ENCODE measurements at regions not wholly inside any gene's neighbourhood (a gene's known extent, or its start where the extent isn't known, plus 50 kb on each side); places are given as distances from the start of the nearest gene placed in this dataset.
"Not testable (repeated sequence)": the region's sequence is repeated elsewhere in the genome, so short reads cannot be mapped to it uniquely, and the experiment has no call there.

DNA sequence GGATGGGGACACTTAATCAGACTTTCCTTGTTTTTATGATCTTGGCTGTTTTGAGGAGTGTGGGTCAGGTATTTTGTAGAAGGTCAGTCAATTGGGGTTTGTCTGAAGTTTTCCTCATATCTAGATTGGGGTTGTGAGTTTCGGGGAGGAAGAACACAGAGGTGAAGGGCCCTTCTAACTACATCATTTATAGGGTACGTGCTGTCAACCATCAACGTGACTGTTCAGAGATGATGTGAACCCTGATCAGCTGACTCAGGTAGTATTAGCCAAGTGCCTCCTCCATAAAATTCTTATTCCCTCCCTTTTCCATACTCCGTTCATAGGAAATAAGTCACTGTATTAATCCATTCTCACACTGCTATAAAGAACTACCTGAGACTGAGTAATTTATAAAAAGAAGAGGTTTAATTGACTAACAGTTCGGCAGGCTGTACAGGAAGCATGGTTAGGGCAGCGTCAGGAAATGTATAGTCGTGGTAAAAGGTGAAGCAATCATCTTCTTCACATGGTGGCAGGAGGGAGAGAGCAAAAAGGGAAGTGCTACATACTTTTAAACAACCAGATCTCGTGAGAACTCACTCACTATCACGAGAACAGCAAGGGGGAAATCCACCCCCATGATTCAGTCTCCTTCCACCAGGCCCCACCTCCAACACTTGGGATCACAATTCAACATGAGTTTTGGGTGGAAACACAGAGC lies 547.1 kb upstream of the LINC00305 start:
- H3K4me3 Mint-ChIP-seq: no peak overlapping the region
- H3K36me3 Mint-ChIP-seq (ENCODE audit: insufficient read depth): no peaks in the 10 kb centered on the region
- no peak overlapping the region for H3K27ac Mint-ChIP-seq (ENCODE audit: low read depth)
- peaks cover 9% of the 10 kb centered on the region for H3K9me3 Mint-ChIP-seq
- H3K27me3 Mint-ChIP-seq: no peaks in the 10 kb centered on the region
- ATAC-seq (replicated peaks; ENCODE audit: extremely low read depth, poor library complexity, severe bottlenecking) (no peak), DNase-seq (ENCODE audit: low spot score in 2 of 2) (no peak)
- no peaks in the 10 kb centered on the region for H3K4me1 Mint-ChIP-seq

DNA sequence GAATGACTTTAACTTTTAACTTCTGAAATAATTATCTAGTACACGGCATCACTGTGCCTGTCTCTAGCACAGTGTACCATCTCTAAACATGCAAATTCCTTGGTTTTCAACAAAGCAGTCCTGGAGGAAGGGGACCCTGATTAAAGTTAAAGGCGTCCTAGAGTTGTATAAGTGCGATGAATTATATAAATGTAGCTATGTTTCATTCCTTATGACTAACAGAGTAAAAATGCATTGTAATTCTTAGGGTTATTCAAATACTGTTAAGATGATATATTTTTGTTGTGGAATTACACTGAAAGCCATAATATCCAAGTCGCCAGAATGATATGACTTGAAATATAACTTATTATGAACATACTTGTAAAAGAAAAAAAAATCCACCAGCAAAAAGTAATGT lies 544.9 kb upstream of the LINC00305 start:
- DNase-seq (ENCODE audit: low spot score in 2 of 2) (no peak), ATAC-seq (replicated peaks; ENCODE audit: extremely low read depth, poor library complexity, severe bottlenecking) (no peak)

DNA sequence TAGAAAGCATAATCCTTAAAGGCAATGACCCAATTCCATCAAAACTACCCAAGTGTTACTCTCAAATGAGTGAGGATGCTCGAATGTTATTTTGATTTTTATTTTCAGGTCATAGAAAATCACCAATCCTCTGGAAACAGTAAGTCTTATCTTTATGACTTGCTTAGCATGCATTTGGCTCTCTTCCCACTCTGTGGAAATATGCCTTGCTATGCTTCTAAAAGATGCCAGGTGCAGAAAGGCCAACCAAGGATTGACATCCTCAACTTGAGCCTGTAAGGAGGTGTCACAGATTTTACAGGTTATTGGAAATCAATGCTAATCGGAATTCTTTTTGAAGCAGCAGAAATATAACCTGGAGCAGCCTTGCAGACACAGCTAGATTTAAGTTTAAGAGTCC lies 543.9 kb upstream of the LINC00305 start:
- ATAC-seq (replicated peaks; ENCODE audit: extremely low read depth, poor library complexity, severe bottlenecking): no peak
- H3K9me3 Mint-ChIP-seq: peaks cover 9% of the 10 kb centered on the region
- no peak overlapping the region for H3K4me3 Mint-ChIP-seq
- no peak for DNase-seq (ENCODE audit: low spot score in 2 of 2)
- no peak overlapping the region for H3K27ac Mint-ChIP-seq (ENCODE audit: low read depth)
- H3K4me1 Mint-ChIP-seq: no peaks in the 10 kb centered on the region
- no peaks in the 10 kb centered on the region for H3K27me3 Mint-ChIP-seq
- peaks cover 2% of the 10 kb centered on the region for H3K36me3 Mint-ChIP-seq (ENCODE audit: insufficient read depth)

More for the DNA sequence above, 544.9 kb upstream of the LINC00305 start:
- Mint-ChIP-seq H3K27ac (ENCODE audit: low read depth) (no peak overlapping the region), H3K9me3 (peaks cover 9% of the 10 kb centered on the region), H3K27me3 (no peaks in the 10 kb centered on the region), H3K36me3 (ENCODE audit: insufficient read depth) (peaks cover 2% of the 10 kb centered on the region), H3K4me1 (no peaks in the 10 kb centered on the region), H3K4me3 (no peak overlapping the region)

DNA sequence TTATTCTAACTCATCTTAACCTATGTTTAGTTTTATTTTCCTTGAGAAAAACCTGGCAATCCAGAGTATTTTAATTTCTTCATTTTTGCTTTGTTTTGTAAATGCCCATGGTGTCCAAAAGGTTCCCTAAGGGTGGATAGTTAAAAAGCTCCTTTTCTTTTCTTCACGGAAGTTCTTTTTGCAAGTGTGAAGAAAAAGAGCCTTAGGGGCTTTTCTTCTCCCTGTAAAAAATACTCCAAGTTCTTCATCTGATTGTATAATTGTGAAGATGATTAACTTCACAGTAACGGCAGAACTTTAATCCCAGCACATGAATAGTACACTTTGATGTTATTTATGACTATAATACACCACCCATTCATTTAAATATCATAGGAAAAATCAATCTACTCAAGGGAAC lies 530.2 kb upstream of the LINC00305 start:
- peaks cover 22% of the 10 kb centered on the region for H3K9me3 Mint-ChIP-seq
- DNase-seq (ENCODE audit: low spot score in 2 of 2): no peak
- no peaks in the 10 kb centered on the region for H3K27me3 Mint-ChIP-seq
- H3K4me1 Mint-ChIP-seq: no peaks in the 10 kb centered on the region
- H3K27ac Mint-ChIP-seq (ENCODE audit: low read depth): no peak overlapping the region
- H3K4me3 Mint-ChIP-seq: no peak overlapping the region
- no peak for ATAC-seq (replicated peaks; ENCODE audit: extremely low read depth, poor library complexity, severe bottlenecking)
- no peaks in the 10 kb centered on the region for H3K36me3 Mint-ChIP-seq (ENCODE audit: insufficient read depth)

DNA sequence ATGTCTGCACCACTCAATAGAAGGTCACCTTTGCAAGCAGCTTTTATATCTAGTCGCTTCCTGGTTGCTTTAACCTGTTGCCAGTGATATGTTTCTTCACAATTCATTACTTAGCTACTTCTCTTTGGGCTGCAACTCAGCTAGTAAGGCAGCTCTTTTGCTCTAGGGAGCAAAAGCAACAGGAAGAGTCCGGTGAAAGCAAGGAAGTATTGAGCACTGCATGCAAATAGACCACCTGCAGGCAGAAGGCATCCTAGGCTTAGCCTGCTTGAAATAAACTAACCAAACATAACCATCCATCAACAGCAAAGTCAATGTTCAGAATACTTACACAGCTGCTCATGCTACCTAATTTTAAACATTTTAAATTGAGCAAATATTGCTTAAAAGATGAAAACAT lies 529.2 kb upstream of the LINC00305 start:
- no peaks in the 10 kb centered on the region for H3K27me3 Mint-ChIP-seq
- H3K27ac Mint-ChIP-seq (ENCODE audit: low read depth): no peak overlapping the region
- no peak overlapping the region for H3K4me3 Mint-ChIP-seq
- DNase-seq (ENCODE audit: low spot score in 2 of 2): no peak
- H3K36me3 Mint-ChIP-seq (ENCODE audit: insufficient read depth): no peaks in the 10 kb centered on the region
- H3K9me3 Mint-ChIP-seq: peaks cover 14% of the 10 kb centered on the region
- H3K4me1 Mint-ChIP-seq: no peaks in the 10 kb centered on the region
- no peak for ATAC-seq (replicated peaks; ENCODE audit: extremely low read depth, poor library complexity, severe bottlenecking)

DNA sequence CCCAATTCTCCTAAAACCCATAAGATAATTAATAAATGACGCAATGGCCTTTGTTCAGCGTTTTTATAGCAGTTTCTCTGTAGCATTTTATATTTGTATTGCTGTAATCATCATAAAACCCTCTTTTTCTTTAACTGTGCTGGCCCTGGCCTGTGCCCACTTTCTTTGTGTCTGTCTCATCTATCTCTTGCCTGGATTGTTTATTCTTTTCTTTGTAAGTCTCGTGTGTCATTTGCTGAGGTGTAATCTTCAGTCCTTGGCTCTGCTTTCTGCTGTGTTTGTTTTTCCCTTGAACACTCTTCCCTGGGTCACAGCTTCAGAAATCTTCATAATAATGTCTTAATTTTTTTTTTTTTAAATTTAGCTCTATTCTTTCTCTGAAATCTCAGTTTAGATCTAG lies 525.8 kb upstream of the LINC00305 start:
- Mint-ChIP-seq H3K4me3 (no peak overlapping the region), H3K36me3 (ENCODE audit: insufficient read depth) (no peaks in the 10 kb centered on the region), H3K9me3 (peaks cover 8% of the 10 kb centered on the region), H3K27me3 (no peaks in the 10 kb centered on the region), H3K27ac (ENCODE audit: low read depth) (no peak overlapping the region), H3K4me1 (no peaks in the 10 kb centered on the region)
- ATAC-seq (replicated peaks; ENCODE audit: extremely low read depth, poor library complexity, severe bottlenecking) (no peak), DNase-seq (ENCODE audit: low spot score in 2 of 2) (no peak)

DNA sequence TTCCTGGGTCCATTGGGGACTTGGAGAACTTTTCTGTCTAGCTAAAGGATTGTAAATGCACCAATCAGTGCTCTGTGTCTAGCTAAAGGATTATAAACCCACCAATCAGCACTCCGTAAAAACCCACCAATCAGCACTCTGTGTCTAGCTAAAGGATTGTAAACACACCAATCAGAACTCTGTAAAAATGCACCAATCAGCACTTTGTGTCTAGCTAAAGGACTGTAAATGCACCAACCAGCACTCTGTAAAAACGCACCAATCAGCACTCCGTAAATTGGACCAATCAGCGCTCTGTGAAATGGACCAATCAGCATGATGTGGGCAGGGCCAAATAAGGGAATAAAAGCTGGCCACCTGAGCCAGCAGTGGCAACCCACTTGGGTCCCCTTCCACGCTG lies 522.4 kb upstream of the LINC00305 start:
- H3K4me1 Mint-ChIP-seq; H3K27ac Mint-ChIP-seq (ENCODE audit: low read depth); H3K4me3 Mint-ChIP-seq; DNase-seq (ENCODE audit: low spot score in 2 of 2); H3K9me3 Mint-ChIP-seq; ATAC-seq (replicated peaks; ENCODE audit: extremely low read depth, poor library complexity, severe bottlenecking); H3K27me3 Mint-ChIP-seq; H3K36me3 Mint-ChIP-seq (ENCODE audit: insufficient read depth): not testable (repeated sequence)

DNA sequence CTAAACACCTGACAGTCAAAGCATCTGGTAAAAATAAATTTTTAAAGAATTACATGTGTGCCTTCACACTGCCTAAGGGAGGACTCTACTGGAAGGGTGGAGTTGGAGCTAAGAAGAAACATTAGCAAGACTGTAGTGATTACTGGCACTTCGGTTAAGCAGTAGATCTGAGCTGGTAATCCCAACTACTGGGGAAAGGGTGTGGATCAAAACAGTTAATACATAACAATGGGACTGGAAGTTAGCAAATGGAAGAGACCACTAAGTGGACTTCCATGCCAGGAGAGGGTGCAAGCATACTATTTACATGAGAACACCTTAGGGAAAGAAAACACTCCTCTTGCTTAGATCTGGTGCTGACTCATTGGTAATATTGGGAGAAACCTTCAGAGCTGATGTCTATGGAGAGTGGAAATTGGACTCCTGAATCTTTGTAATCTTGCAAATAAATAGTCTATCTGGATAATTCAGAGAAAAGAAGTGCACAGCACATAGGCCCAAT lies 519.6 kb upstream of the LINC00305 start:
- no peaks in the 10 kb centered on the region for H3K27me3 Mint-ChIP-seq

DNA sequence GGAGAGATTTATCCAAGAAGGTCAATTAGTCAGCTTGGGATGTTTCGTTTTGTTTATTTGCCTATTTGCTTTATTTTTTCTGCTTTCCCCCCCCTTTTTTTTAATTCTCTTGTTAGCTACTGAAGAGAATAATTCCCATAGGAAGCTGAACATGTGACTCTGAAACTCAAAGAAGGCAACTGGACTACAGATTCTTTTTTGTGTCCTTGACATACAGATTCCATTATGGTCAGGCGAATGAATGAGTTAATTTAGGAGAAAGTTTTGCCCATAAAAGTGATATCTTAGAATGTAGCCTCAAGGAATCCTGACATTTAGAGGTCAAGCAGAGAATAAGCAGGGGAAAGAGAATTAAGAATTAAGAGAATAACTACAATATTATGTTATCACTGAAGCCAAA lies 514.2 kb upstream of the LINC00305 start:
- no peak overlapping the region for H3K27ac Mint-ChIP-seq (ENCODE audit: low read depth)
- peaks cover 15% of the 10 kb centered on the region for H3K9me3 Mint-ChIP-seq
- no peak for ATAC-seq (replicated peaks; ENCODE audit: extremely low read depth, poor library complexity, severe bottlenecking)
- no peaks in the 10 kb centered on the region for H3K4me1 Mint-ChIP-seq
- no peak overlapping the region for H3K4me3 Mint-ChIP-seq
- H3K27me3 Mint-ChIP-seq: no peaks in the 10 kb centered on the region
- DNase-seq (ENCODE audit: low spot score in 2 of 2): no peak
- H3K36me3 Mint-ChIP-seq (ENCODE audit: insufficient read depth): no peaks in the 10 kb centered on the region

More for the DNA sequence above, 519.6 kb upstream of the LINC00305 start:
- Mint-ChIP-seq H3K27ac (ENCODE audit: low read depth) (no peak overlapping the region), H3K4me1 (no peaks in the 10 kb centered on the region), H3K4me3 (no peak overlapping the region), H3K36me3 (ENCODE audit: insufficient read depth) (no peaks in the 10 kb centered on the region), H3K9me3 (peaks cover 8% of the 10 kb centered on the region)
- DNase-seq (ENCODE audit: low spot score in 2 of 2) (no peak), ATAC-seq (replicated peaks; ENCODE audit: extremely low read depth, poor library complexity, severe bottlenecking) (no peak)

DNA sequence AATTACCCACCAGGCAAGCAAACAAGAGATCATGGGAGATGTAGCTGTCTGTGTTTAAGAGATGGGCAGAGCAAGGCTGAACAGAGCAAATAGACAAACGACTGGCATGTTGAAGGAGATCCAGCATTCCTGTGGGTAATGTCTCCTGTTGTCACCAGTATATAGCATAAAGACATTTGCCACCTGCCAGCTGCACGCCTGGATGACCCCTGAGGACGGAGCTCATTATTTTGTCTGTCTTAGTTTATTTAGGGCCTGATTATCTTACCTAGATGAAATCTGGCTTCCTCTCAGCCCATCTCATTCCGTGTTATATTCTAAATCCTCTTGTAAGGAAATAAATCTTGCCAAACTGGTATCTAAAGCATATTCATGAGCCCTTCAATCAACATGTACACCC lies 510.3 kb upstream of the LINC00305 start:
- DNase-seq (ENCODE audit: low spot score in 2 of 2) (no peak), ATAC-seq (replicated peaks; ENCODE audit: extremely low read depth, poor library complexity, severe bottlenecking) (no peak)
- H3K27ac Mint-ChIP-seq (ENCODE audit: low read depth): no peak overlapping the region
- peaks cover 21% of the 10 kb centered on the region for H3K9me3 Mint-ChIP-seq
- no peak overlapping the region for H3K4me3 Mint-ChIP-seq
- H3K4me1 Mint-ChIP-seq: no peaks in the 10 kb centered on the region
- no peaks in the 10 kb centered on the region for H3K27me3 Mint-ChIP-seq
- H3K36me3 Mint-ChIP-seq (ENCODE audit: insufficient read depth): no peaks in the 10 kb centered on the region

DNA sequence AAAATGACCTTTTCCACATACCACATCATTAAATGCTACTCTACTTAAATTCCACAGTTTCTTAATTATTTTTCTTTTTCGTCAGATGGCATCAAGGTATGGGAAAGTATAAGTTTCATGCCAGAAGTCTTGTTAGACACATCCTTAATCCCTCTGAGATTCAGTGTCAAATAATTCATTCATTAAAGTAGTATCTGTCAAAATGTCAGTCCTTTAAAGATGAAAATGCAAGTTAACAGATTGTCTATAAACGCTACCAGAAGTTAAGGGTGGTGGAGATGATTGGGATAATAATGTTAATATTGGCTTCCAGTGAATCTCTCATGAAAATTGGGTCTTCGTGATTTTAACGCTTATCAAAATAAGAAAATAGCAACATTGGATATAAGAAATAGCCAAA lies 504.2 kb upstream of the LINC00305 start:
- DNase-seq (ENCODE audit: low spot score in 2 of 2): no peak
- no peak overlapping the region for H3K4me3 Mint-ChIP-seq
- H3K9me3 Mint-ChIP-seq: peaks cover 15% of the 10 kb centered on the region
- no peak for ATAC-seq (replicated peaks; ENCODE audit: extremely low read depth, poor library complexity, severe bottlenecking)
- no peak overlapping the region for H3K27ac Mint-ChIP-seq (ENCODE audit: low read depth)
- no peaks in the 10 kb centered on the region for H3K27me3 Mint-ChIP-seq
- no peaks in the 10 kb centered on the region for H3K4me1 Mint-ChIP-seq
- no peaks in the 10 kb centered on the region for H3K36me3 Mint-ChIP-seq (ENCODE audit: insufficient read depth)

DNA sequence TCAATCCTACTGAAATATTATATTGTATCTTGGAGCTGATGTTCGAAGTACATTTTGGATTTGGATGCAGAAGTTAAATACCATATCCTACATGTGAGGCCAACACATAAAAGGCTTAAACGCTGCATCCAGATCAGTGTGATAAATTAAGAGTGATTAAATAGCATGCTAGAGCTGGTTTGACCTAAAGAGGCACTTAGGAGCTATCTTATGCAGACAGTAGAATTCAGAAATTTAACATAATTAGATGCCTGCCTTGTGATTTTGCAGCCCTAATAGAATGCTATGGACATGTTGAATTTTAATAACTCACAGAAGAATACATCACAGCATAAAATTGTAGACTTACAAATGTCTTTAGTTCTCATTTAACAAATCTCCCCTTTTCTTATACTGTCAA lies 501.2 kb upstream of the LINC00305 start:
- H3K27ac Mint-ChIP-seq (ENCODE audit: low read depth): no peak overlapping the region
- no peak for ATAC-seq (replicated peaks; ENCODE audit: extremely low read depth, poor library complexity, severe bottlenecking)
- no peaks in the 10 kb centered on the region for H3K4me1 Mint-ChIP-seq
- H3K27me3 Mint-ChIP-seq: no peaks in the 10 kb centered on the region
- H3K9me3 Mint-ChIP-seq: peaks cover 11% of the 10 kb centered on the region
- H3K36me3 Mint-ChIP-seq (ENCODE audit: insufficient read depth): no peaks in the 10 kb centered on the region
- DNase-seq (ENCODE audit: low spot score in 2 of 2): no peak
- no peak overlapping the region for H3K4me3 Mint-ChIP-seq

DNA sequence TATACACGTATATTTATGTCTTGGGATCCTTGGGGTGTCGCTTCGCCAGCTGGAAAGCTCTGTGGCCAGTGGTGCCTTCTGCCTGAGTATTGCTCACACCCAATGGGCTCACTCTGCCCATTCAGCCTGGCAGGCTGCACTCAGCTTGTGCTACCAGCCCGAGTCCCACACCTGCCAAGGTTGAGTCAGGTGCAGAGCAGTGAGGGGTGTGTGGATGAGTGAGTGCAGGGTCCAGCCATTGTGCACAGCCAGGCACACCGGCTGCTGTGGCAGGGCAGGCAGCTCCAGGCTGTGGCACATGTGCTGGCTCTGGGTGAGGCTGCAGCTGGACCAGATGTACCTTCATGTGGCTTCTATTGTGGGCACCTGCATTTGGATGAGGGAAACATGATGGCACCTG lies 496.9 kb upstream of the LINC00305 start:
- H3K4me1 Mint-ChIP-seq: no peaks in the 10 kb centered on the region
- no peak overlapping the region for H3K27ac Mint-ChIP-seq (ENCODE audit: low read depth)
- no peak for DNase-seq (ENCODE audit: low spot score in 2 of 2)
- no peaks in the 10 kb centered on the region for H3K27me3 Mint-ChIP-seq
- peaks cover 16% of the 10 kb centered on the region for H3K9me3 Mint-ChIP-seq
- ATAC-seq (replicated peaks; ENCODE audit: extremely low read depth, poor library complexity, severe bottlenecking): no peak
- H3K36me3 Mint-ChIP-seq (ENCODE audit: insufficient read depth): no peaks in the 10 kb centered on the region
- no peak overlapping the region for H3K4me3 Mint-ChIP-seq
